C4-2B (cell line): ENCODE measurements at regions not wholly inside any gene's neighbourhood (a gene's known extent, or its start where the extent isn't known, plus 50 kb on each side); places are given as distances from the start of the nearest gene placed in this dataset.

Experiments used
- CTCF ChIP-seq: fragments of 450-650 bp; conservative IDR thresholded peaks from 2 replicates; pipeline ENCODE4 v1.5.1; 2017; ENCODE audit warnings: mild to moderate bottlenecking
- ZFX ChIP-seq: fragments of 450-650 bp; IDR thresholded peaks from 2 replicates; pipeline ENCODE4 v1.6.1; 2017

GRCh38 chr2:239725551-239725890 lies 299.6 kb downstream of the NDUFA10 start:
- no peak for TF ChIP-seq CTCF
- TF ChIP-seq ZFX = no peak
